ENCODE measurements at regions not wholly inside any gene's neighbourhood (a gene's known extent, or its start where the extent isn't known, plus 50 kb on each side); places are given as distances from the start of the nearest gene placed in this dataset.

- no peak for TF ChIP-seq CTCF (IDR thresholded peaks at IDR 0.05; ENCODE audit: low read depth, low read length, missing input control)
- no peak for TF ChIP-seq RAD21 (IDR thresholded peaks at IDR 0.05)
- TF ChIP-seq FOXA1 (IDR thresholded peaks at IDR 0.05), result no peak
- no peak for TF ChIP-seq GABPA (IDR thresholded peaks at IDR 0.05 in 1 of 2, conservative IDR thresholded peaks at IDR 0.05 in 1 of 2)
- TF ChIP-seq REST (IDR thresholded peaks at IDR 0.05), result no peak
- no peak for TF ChIP-seq YY1 (IDR thresholded peaks at IDR 0.05)
- TF ChIP-seq MAX (IDR thresholded peaks at IDR 0.05), result no peak
- no peak for TF ChIP-seq JUND (IDR thresholded peaks at IDR 0.05)
- TF ChIP-seq TAF1 (conservative IDR thresholded peaks at IDR 0.05), result no peak
Observed at GRCh38 chr4:119971431-119972084, 95.1 kb downstream of the MAD2L1 start.
